GM20000 (cell line): ENCODE measurements at regions not wholly inside any gene's neighbourhood (a gene's known extent, or its start where the extent isn't known, plus 50 kb on each side); places are given as distances from the start of the nearest gene placed in this dataset.

ENCODE experiments used
- DNase-seq: peaks from one replicate; pipeline ENCODE4 v3.0.0; 2012; ENCODE audit warnings: low spot score
- CTCF ChIP-seq: IDR thresholded peaks from 2 replicates; pipeline ENCODE4 v1.5.1; 2012; ENCODE audit warnings: mild to moderate bottlenecking, control low read depth; ENCODE audit errors: extremely low read depth, missing control alignments

GRCh38 chr16:50916040-50916439 lies 174.2 kb downstream of the CYLD start:
- TF ChIP-seq CTCF = no peak
- no peak for DNase-seq

- TF ChIP-seq CTCF = no peak
- DNase-seq = no peak
These were observed 173.2 kb downstream of the CYLD start for GRCh38 chr16:50915120-50915519.

GRCh38 chr16:50910736-50911100 lies 168.8 kb downstream of the CYLD start:
- no peak for TF ChIP-seq CTCF
- no peak for DNase-seq

- no peak for DNase-seq
- TF ChIP-seq CTCF = no peak
These were observed 168.2 kb downstream of the CYLD start for GRCh38 chr16:50909831-50910735.

GRCh38 chr16:50908468-50908867 lies 166.6 kb downstream of the CYLD start:
- no peak for TF ChIP-seq CTCF
- no peak for DNase-seq

GRCh38 chr16:50906454-50906853 lies 164.6 kb downstream of the CYLD start:
- TF ChIP-seq CTCF = no peak
- DNase-seq = no peak

GRCh38 chr16:50902457-50902856 lies 160.6 kb downstream of the CYLD start:
- no peak for TF ChIP-seq CTCF
- no peak for DNase-seq
